ENCODE measurements at regions not wholly inside any gene's neighbourhood (a gene's known extent, or its start where the extent isn't known, plus 50 kb on each side); places are given as distances from the start of the nearest gene placed in this dataset.

- TF ChIP-seq, protein P1, sequence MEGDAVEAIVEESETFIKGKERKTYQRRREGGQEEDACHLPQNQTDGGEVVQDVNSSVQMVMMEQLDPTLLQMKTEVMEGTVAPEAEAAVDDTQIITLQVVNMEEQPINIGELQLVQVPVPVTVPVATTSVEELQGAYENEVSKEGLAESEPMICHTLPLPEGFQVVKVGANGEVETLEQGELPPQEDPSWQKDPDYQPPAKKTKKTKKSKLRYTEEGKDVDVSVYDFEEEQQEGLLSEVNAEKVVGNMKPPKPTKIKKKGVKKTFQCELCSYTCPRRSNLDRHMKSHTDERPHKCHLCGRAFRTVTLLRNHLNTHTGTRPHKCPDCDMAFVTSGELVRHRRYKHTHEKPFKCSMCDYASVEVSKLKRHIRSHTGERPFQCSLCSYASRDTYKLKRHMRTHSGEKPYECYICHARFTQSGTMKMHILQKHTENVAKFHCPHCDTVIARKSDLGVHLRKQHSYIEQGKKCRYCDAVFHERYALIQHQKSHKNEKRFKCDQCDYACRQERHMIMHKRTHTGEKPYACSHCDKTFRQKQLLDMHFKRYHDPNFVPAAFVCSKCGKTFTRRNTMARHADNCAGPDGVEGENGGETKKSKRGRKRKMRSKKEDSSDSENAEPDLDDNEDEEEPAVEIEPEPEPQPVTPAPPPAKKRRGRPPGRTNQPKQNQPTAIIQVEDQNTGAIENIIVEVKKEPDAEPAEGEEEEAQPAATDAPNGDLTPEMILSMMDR (IDR thresholded peaks at IDR 0.05) = no peak
- no peak for TF ChIP-seq POLR2A (IDR thresholded peaks at IDR 0.05)
Measured at GRCh38 chr13:29993196-29993595, 142.8 kb upstream of the UBL3 start.

Measured in breast epithelium (tissue), 3 donors.